GM19455 (cell line): ENCODE measurements at regions not wholly inside any gene's neighbourhood (a gene's known extent, or its start where the extent isn't known, plus 50 kb on each side); places are given as distances from the start of the nearest gene placed in this dataset.

Experiments used
- ATAC-seq: cut with Tn5 transposase; IDR thresholded peaks from one replicate; pipeline ENCODE4 v1.9.1; 2021; ENCODE audit not compliant: unreplicated experiment

- ATAC-seq = no peak
Measured at GRCh38 chr5:3811116-3811515, 215.5 kb downstream of the IRX1 start.

- ATAC-seq = no peak
Measured at GRCh38 chr5:3818624-3819023, 223.0 kb downstream of the IRX1 start.

- no peak for ATAC-seq
Measured at GRCh38 chr5:3825531-3826451, 230.2 kb downstream of the IRX1 start.

- no peak for ATAC-seq
Measured at GRCh38 chr5:3827624-3828023, 232.0 kb downstream of the IRX1 start.

- ATAC-seq = no peak
Measured at GRCh38 chr5:3828761-3829160, 233.1 kb downstream of the IRX1 start.

- ATAC-seq = no peak
Measured at GRCh38 chr5:3833566-3833965, 237.9 kb downstream of the IRX1 start.

GRCh38 chr5:3835811-3836210 lies 240.2 kb downstream of the IRX1 start:
- no peak for ATAC-seq

- ATAC-seq = no peak
Measured at GRCh38 chr5:3836528-3836927, 240.9 kb downstream of the IRX1 start.

GRCh38 chr5:3837506-3837905 lies 241.9 kb downstream of the IRX1 start:
- ATAC-seq = no peak

- no peak for ATAC-seq
Measured at GRCh38 chr5:3839151-3839550, 243.5 kb downstream of the IRX1 start.

- no peak for ATAC-seq
Measured at GRCh38 chr5:3842591-3842990, 247.0 kb downstream of the IRX1 start.

- ATAC-seq = no peak
Measured at GRCh38 chr5:3843706-3844105, 248.1 kb downstream of the IRX1 start.

- no peak for ATAC-seq
Measured at GRCh38 chr5:3844266-3844665, 248.6 kb downstream of the IRX1 start.

GRCh38 chr5:3845230-3845629 lies 249.6 kb downstream of the IRX1 start:
- no peak for ATAC-seq

- no peak for ATAC-seq
Measured at GRCh38 chr5:3852161-3852916, 256.7 kb downstream of the IRX1 start.

- ATAC-seq = no peak
Measured at GRCh38 chr5:3853362-3853761, 257.7 kb downstream of the IRX1 start.

- ATAC-seq = no peak
Measured at GRCh38 chr5:3854188-3854821, 258.7 kb downstream of the IRX1 start.

GRCh38 chr5:3856036-3856435 lies 260.4 kb downstream of the IRX1 start:
- no peak for ATAC-seq

- ATAC-seq = no peak
Measured at GRCh38 chr5:3858524-3858923, 262.9 kb downstream of the IRX1 start.

- no peak for ATAC-seq
Measured at GRCh38 chr5:3862906-3863305, 267.3 kb downstream of the IRX1 start.

GRCh38 chr5:3875144-3875543 lies 279.5 kb downstream of the IRX1 start:
- ATAC-seq = no peak

- ATAC-seq = no peak
Measured at GRCh38 chr5:3878267-3878666, 282.6 kb downstream of the IRX1 start.
